Stimulated activated CD4-positive, alpha-beta T cell treated with anti-CD3 and anti-CD28 coated beads, Interleukin-12 subunit alpha, Interleukin-12 subunit beta, amount 100 ng/mL, for 24 hours (primary cell): ENCODE measurements at regions not wholly inside any gene's neighbourhood (a gene's known extent, or its start where the extent isn't known, plus 50 kb on each side); places are given as distances from the start of the nearest gene placed in this dataset.

Source experiments
- DNase-seq, 2 experiments: peaks; one replicate each; pipeline ENCODE4 v3.0.0-alpha.2; 2020; ENCODE audit warnings: low read depth in 2 of 2

- no peak for DNase-seq
Measured at GRCh38 chr9:108645520-108645919, 210.3 kb downstream of the ACTL7B start.

GRCh38 chr9:108643731-108644510, 211.9 kb downstream of the ACTL7B start:
- DNase-seq, result no peak

- DNase-seq, result no peak
Measured at GRCh38 chr9:108642871-108643270, 212.9 kb downstream of the ACTL7B start.

- DNase-seq, result no peak
Measured at GRCh38 chr9:108640230-108640629, 215.6 kb downstream of the ACTL7B start.

GRCh38 chr9:108639696-108640095, 216.1 kb downstream of the ACTL7B start:
- no peak for DNase-seq

GRCh38 chr9:108639091-108639490, 216.7 kb downstream of the ACTL7B start:
- DNase-seq, result no peak

- DNase-seq, result no peak
Measured at GRCh38 chr9:108637340-108637739, 218.4 kb downstream of the ACTL7B start.

- DNase-seq, result no peak
Measured at GRCh38 chr9:108636013-108636412, 219.8 kb downstream of the ACTL7B start.

- no peak for DNase-seq
Measured at GRCh38 chr9:108634672-108635462, 220.9 kb downstream of the ACTL7B start.

GRCh38 chr9:108634204-108634603, 221.6 kb downstream of the ACTL7B start:
- DNase-seq, result no peak

GRCh38 chr9:108631496-108632285, 224.1 kb downstream of the ACTL7B start:
- DNase-seq, result no peak

- DNase-seq, result no peak
Measured at GRCh38 chr9:108628316-108628715, 227.5 kb downstream of the ACTL7B start.

- DNase-seq, result no peak
Measured at GRCh38 chr9:108626743-108627142, 229.0 kb downstream of the ACTL7B start.

GRCh38 chr9:108621991-108622855, 233.6 kb downstream of the ACTL7B start:
- no peak for DNase-seq

GRCh38 chr9:108620767-108621166, 235.0 kb downstream of the ACTL7B start:
- no peak for DNase-seq

GRCh38 chr9:108618906-108619550, 236.8 kb downstream of the ACTL7B start:
- no peak for DNase-seq

GRCh38 chr9:108617676-108618075, 238.1 kb downstream of the ACTL7B start:
- DNase-seq, result no peak

GRCh38 chr9:108615152-108615551, 240.6 kb downstream of the ACTL7B start:
- DNase-seq, result no peak

- no peak for DNase-seq
Measured at GRCh38 chr9:108612513-108612912, 243.3 kb downstream of the ACTL7B start.

- DNase-seq, result no peak
Measured at GRCh38 chr9:108609897-108610253, 245.9 kb downstream of the ACTL7B start.
